Frontal cortex (tissue), 3 donors: ENCODE measurements at regions not wholly inside any gene's neighbourhood (a gene's known extent, or its start where the extent isn't known, plus 50 kb on each side); places are given as distances from the start of the nearest gene placed in this dataset.

ENCODE experiments used
- DNase-seq, 2 donors: peaks; one replicate each; pipeline ENCODE4 v3.0.0; 2012; ENCODE audit warnings: low spot score in 2 of 2
- FAIRE-seq: peaks from 2 replicates; lab custom pipeline; 2012; peaks lifted over from hg19 to GRCh38; lab: Jason Lieb, UNC
- donor health status: control.
- donor health status: control.
- donor health status: control.

- FAIRE-seq: no peak
- DNase-seq: no peak
These were observed 51.4 kb upstream of the TMEM132E start for GRCh38 chr17:34527908-34528470.

DNA sequence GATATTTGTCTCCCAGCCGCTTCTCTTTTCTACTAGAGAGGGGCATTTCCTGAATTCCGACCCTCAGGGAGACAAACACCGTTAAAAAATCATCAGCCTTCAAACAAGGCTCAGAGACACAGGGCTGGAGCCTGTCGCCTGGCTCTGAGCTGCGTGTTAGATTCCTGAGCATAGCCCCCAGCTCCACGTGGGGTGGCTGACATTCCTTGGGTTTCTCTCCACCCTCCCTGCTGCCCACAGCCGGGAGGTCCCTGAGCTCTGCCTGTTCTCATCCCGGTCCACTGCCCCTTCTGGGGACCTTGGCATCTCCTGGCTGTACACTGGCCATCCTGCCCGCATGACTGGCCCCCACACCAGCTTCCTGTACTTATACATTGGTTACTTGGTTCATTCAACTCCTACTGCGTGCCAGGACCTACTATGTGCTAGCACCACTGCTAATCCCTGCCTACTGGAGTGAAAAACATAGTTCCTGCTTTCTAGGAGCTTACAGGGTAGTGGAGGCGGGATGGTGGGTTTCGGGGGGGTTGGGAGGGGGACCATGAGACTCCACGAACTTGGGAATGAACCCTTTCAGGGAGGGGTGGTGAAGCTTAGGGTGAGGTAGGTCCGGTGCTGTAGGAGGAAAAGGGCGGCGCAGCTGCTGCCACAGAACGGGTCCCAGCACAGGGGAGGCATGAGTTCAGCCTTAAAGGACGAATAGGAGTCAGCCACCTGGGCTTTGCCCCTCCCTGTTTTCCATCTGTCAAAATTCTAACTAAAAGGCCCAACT is 52.1 kb upstream of the TMEM132E start:
- DNase-seq (no peak), FAIRE-seq (no peak)

DNA sequence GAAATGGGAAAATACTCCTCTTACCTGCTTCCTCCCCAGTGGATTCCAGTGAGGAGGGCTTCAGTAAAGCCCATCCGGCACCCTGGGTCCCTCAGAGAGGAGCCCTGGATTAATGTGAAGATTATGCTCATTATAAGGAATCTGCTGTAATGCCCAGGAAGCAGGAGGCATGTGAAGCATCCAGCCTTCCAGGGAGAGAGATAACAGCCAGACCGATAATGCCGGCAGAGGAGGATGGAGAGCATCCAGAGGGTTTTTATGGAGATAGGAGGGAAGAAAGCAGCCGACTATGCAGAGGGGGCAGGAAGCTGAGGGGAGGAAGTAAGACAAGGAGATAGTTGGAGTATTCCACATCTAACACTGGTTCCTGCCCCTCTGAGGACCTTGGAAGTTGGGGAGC is 53.7 kb upstream of the TMEM132E start:
- FAIRE-seq: no peak

GRCh38 chr17:34521955-34522354 is 57.4 kb upstream of the TMEM132E start:
- DNase-seq (no peak), FAIRE-seq (no peak)

More for the DNA sequence above, 53.7 kb upstream of the TMEM132E start:
- DNase-seq: no peak

DNA sequence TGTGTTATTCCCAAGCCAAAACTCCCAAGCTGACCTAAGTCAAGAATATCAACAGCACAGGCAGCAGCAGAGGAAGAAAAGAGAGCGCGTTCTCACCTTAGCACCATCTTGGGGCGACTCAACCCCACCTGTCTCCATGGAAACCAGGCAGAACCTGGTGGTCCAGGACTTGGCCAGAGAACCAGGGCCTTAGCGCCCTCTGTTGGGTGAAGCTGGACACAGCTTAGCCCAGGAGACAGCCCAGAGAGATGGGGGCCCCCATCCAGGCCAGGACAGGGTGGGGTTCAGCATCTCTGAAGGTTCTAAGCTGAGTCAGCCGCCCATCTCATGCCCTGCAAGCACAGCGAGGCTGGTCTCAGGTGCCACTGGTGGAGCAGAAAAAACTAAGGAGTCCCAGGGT is 60.1 kb upstream of the TMEM132E start:
- FAIRE-seq (no peak), DNase-seq (no peak)

GRCh38 chr17:34517406-34517805 is 62.0 kb upstream of the TMEM132E start:
- no peak for DNase-seq
- FAIRE-seq: no peak

DNA sequence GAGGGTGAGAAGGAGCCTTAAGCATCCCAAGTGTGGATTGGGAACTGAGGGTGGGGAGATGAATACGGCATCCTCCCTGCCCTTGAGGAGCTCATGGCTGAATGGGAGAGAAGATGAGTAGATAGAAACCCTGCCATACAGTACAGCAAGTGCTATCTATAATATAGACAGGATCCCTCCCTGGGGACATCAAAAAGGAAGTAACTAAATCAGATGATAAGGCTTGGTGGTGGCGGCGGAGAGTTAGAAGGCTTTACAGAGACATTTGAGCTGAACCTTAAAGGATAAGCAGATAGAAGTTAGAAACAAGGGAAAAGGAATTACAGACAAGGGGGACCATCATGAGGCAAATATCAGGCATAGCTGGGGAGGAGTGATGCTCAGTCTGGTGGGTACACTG is 67.5 kb upstream of the TMEM132E start:
- FAIRE-seq: no peak
- no peak for DNase-seq

DNA sequence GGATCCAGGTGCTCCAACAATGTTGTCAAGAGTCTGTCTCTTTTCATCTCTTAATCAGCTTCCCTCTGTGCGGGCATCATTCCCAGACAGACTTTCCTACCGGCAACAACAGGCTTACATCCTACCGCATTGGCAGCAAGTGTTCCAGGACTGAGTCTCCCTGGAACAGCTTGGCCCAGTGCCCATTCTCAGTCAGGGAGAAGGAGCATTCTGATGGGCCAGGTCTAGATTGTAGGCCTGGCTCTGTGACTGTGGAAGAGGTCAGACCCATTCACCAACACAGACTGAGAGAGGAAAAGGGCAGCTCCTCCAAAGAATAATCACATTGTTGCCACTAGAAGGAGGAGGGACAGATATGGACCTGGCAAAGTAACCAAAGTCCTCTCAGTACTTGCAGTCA is 68.1 kb upstream of the TMEM132E start:
- FAIRE-seq (no peak), DNase-seq (no peak)

DNA sequence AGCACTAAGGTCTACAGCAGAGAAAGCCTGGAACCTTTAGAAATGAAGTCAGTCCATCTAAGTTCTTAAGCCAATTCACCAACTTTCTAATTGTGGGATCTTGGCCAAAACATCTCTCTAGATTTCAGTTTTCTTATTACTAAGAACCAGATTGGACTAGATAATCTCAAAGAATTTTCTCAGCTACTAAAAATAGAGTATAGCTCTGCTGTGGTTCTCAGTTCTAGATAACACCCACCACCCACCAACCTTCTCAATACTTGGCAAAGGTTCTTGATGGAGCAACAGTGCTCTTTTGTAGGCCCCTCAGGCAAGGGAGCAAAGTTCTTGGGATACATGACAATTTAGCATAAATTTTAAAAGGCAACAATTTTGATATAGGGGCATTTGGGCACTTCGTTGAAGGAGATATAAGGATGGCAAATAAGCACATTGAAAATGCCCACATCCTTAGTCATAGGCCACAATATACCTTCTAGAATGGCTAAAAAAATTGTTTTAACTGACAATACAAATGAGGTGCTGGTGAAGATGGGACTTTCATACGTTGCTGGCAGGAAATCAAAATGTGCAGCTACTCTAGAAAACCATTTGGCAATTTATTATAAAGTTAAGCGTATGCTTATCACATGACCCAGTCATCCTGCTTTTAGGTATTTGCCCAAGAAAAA is 74.4 kb upstream of the TMEM132E start:
- no peak for FAIRE-seq
- no peak for DNase-seq

DNA sequence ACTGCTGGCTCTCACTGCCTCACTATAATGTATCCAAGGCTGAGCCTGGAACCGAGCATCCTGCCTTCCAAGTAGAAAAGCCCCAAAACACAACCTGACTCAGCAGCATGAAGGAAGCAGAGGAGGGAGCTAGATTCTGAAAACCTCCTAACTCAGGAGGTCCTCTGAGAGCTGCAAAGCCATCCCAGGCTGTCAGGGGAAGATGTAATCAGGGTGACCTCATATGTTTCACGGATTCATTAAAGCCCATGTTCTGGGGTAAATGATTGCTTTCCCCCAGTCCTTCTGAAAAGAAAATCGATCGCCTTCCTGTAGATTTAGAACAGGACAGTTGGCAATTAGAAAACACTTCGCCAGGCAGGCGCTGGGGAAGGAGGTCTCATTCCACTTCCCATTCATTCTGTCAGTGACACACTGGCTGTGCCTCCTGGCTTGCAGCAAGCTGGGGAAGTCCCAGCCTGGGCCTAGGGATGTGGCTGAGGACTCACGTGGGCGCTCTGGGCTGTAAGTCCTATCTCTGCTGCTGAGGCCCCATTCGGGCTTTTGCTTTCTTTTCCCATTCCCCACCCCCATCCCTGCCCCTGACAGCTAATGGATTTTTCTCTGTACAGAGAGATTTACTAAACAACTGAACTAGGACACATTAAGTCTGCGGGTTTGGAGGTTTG is 75.7 kb upstream of the TMEM132E start:
- DNase-seq: no peak
- FAIRE-seq: no peak

GRCh38 chr17:34502426-34502825 is 77.0 kb upstream of the TMEM132E start:
- DNase-seq: no peak
- FAIRE-seq: no peak

GRCh38 chr17:34499576-34499975 is 79.8 kb upstream of the TMEM132E start:
- DNase-seq: no peak
- no peak for FAIRE-seq

GRCh38 chr17:34493917-34494316 is 85.5 kb upstream of the TMEM132E start:
- DNase-seq (no peak), FAIRE-seq (no peak)

DNA sequence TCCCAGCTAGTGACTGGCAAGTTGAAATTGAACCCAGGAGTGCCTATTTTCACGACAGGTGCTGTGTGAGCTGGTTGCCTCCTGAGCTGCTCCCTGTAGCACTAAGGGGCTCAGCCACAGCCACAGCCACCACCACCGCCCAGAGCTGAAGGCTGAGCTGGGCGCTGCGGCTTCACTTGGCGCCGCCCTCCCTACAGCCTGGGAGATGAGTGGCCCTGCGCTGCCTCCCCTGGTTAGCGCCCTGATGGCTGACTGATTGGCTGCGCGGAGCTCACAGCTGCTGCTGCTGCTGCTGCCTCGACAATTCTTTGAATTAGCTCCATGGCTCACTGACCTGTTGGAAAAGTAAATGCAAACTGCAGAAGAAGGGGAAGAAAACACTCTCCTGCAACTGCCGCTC is 91.8 kb upstream of the TMEM132E start:
- no peak for DNase-seq
- no peak for FAIRE-seq

DNA sequence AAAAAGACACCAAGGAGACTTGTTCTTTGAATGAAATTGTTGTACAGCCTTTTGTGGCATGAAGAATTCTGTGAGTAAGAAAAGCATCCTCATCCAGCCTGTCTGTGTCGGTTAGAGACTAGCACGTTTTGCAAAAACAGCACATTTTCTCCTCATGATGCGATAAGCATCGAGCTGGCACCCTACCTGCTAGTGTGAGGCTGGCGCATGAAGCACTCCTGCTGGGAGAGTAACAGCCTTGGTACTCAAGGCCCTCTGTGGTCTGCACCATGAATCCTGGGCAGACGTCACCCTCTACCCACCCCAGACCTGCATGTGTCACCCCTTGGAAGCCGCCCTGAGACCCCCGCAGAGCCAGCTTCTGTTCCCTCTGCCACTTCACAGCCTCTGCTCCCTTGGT is 92.6 kb upstream of the TMEM132E start:
- DNase-seq (no peak), FAIRE-seq (no peak)

- DNase-seq (no peak), FAIRE-seq (no peak)
These were observed 93.4 kb upstream of the TMEM132E start for GRCh38 chr17:34485999-34486398.

DNA sequence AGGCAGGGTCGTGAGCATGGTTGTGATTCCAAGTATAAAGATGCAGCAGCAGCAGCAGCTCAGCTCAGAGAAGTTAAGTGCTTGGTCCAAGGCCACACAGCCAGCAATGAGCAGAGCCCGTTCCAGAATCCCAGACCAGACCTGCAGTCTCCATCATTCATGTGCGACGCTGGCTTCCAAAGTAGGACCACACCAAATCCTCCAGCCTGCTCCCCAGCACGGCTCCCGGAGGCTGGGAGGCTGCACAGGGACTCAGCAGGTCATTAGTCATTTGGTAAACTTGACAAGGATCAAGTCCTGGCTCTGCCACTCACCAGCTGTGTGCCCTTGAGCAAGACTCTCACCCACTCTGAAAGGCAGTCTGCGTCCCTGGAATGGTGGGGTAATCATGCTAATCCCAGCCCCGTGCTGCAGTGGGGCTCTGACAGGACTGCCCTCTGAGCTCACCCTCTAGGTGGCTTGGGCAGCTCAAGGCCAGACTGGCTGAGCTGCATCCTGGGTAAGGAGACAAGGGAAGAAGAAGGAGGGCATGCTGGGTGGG is 95.1 kb upstream of the TMEM132E start:
- no peak for DNase-seq
- no peak for FAIRE-seq

GRCh38 chr17:34482730-34483129 is 96.7 kb upstream of the TMEM132E start:
- FAIRE-seq (no peak), DNase-seq (no peak)

GRCh38 chr17:34481779-34482178 is 97.6 kb upstream of the TMEM132E start:
- FAIRE-seq (no peak), DNase-seq (no peak)

- FAIRE-seq: no peak
These were observed 100.0 kb upstream of the TMEM132E start for GRCh38 chr17:34479371-34479770.

GRCh38 chr17:34478244-34478643 is 101.1 kb upstream of the TMEM132E start:
- no peak for DNase-seq
- FAIRE-seq: no peak

More at GRCh38 chr17:34479371-34479770, 100.0 kb upstream of the TMEM132E start:
- no peak for DNase-seq
